Mucosa of descending colon (tissue), 3 donors: ENCODE measurements at regions not wholly inside any gene's neighbourhood (a gene's known extent, or its start where the extent isn't known, plus 50 kb on each side); places are given as distances from the start of the nearest gene placed in this dataset.
"Not testable (repeated sequence)": the region's sequence is repeated elsewhere in the genome, so short reads cannot be mapped to it uniquely, and the experiment has no call there.

Experiments
- ATAC-seq: fragments of 200-7000 bp; cut with Tn5 transposase; one replicate; pipeline ENCODE4 v1.9.1; 2020; ENCODE audit warnings: mild to moderate bottlenecking, moderate library complexity
- DNase-seq, 3 donors: peaks; one replicate each; pipeline ENCODE4 v3.0.0-alpha.2; 2020
- H3K36me3 ChIP-seq: fragments of 200-600 bp; one replicate; pipeline ENCODE4 v1.8.0; 2021; ENCODE audit warnings: low read depth, mild to moderate bottlenecking
- H3K4me1 ChIP-seq: fragments of 200-600 bp; one replicate; pipeline ENCODE4 v1.8.0; 2021; ENCODE audit warnings: low read depth, mild to moderate bottlenecking
- H3K4me3 ChIP-seq: fragments of 200-600 bp; one replicate; pipeline ENCODE4 v1.8.0; 2021; ENCODE audit warnings: mild to moderate bottlenecking
- H3K9me3 ChIP-seq: fragments of 200-600 bp; one replicate; pipeline ENCODE4 v1.8.0; 2021; ENCODE audit warnings: mild to moderate bottlenecking
- intact Hi-C, 2 donors: fragments of 100-400 bp; cut with DNase I in 1 of 2; cut with micrococcal nuclease in 1 of 2; formaldehyde crosslinking; loops; one replicate each; pipeline versions ENCODE4 v1.11.0 to v1.11.1; 2022; cut with DNase I, micrococcal nuclease
- TF ChIP-seq, protein P1 (sequence below): fragments of 200-600 bp; IDR thresholded peaks from one replicate; pipeline ENCODE4 v1.8.0; 2022; ENCODE audit warnings: antibody characterized with exemption, mild to moderate bottlenecking
- donor health status: DM: no; HTN: no; CAD: no; lungs with moderate emphysema.
- donor health status: DM: no; HTN: no; CAD: no.
- donor health status: DM: no; HTN: yes; CAD: no.

- peaks cover 2% of the 10 kb centered on the region for H3K9me3 ChIP-seq
- ATAC-seq (peak; percentile 49), DNase-seq (peak in 1 of 3 donors; percentile 24)
- peaks cover 3% of the 10 kb centered on the region for H3K4me1 ChIP-seq
- TF ChIP-seq, protein P1, sequence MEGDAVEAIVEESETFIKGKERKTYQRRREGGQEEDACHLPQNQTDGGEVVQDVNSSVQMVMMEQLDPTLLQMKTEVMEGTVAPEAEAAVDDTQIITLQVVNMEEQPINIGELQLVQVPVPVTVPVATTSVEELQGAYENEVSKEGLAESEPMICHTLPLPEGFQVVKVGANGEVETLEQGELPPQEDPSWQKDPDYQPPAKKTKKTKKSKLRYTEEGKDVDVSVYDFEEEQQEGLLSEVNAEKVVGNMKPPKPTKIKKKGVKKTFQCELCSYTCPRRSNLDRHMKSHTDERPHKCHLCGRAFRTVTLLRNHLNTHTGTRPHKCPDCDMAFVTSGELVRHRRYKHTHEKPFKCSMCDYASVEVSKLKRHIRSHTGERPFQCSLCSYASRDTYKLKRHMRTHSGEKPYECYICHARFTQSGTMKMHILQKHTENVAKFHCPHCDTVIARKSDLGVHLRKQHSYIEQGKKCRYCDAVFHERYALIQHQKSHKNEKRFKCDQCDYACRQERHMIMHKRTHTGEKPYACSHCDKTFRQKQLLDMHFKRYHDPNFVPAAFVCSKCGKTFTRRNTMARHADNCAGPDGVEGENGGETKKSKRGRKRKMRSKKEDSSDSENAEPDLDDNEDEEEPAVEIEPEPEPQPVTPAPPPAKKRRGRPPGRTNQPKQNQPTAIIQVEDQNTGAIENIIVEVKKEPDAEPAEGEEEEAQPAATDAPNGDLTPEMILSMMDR = no peak
- H3K4me3 ChIP-seq = no peak overlapping the region
- intact Hi-C loops = no loop called here
- no peaks in the 10 kb centered on the region for H3K36me3 ChIP-seq
These were observed 297.5 kb upstream of the TNC start for GRCh38 chr9:115415450-115415849.

GRCh38 chr9:115416299-115416698, 298.3 kb upstream of the TNC start:
- Histone ChIP-seq H3K36me3 (no peaks in the 10 kb centered on the region), H3K9me3 (peaks cover 2% of the 10 kb centered on the region), H3K4me1 (peaks cover 3% of the 10 kb centered on the region), H3K4me3 (no peak overlapping the region)
- ATAC-seq (peak; percentile 47), DNase-seq (peak in 2 of 3 donors; percentile 5 to 19)
- TF ChIP-seq, protein P1 = no peak
- intact Hi-C loops = no loop called here

- H3K9me3 ChIP-seq, ATAC-seq, H3K36me3 ChIP-seq, H3K4me1 ChIP-seq, H3K4me3 ChIP-seq, DNase-seq, intact Hi-C loops: not testable (repeated sequence)
These were observed 300.2 kb upstream of the TNC start for GRCh38 chr9:115418181-115418580.

GRCh38 chr9:115422932-115423440, 305.0 kb upstream of the TNC start:
- Histone ChIP-seq H3K4me3 (no peak overlapping the region), H3K9me3 (peaks cover 13% of the 10 kb centered on the region), H3K4me1 (peaks cover 4% of the 10 kb centered on the region), H3K36me3 (no peaks in the 10 kb centered on the region)
- intact Hi-C loops = no loop called here
- no peak for ATAC-seq
- TF ChIP-seq, protein P1 = no peak
- no peak for DNase-seq

- no peak overlapping the region for H3K4me3 ChIP-seq
- H3K9me3 ChIP-seq = peaks cover 13% of the 10 kb centered on the region
- intact Hi-C loops = no loop called here
- no peak for ATAC-seq
- H3K36me3 ChIP-seq = no peaks in the 10 kb centered on the region
- DNase-seq = no peak
- TF ChIP-seq, protein P1 = no peak
- H3K4me1 ChIP-seq = peaks cover 4% of the 10 kb centered on the region
These were observed 305.7 kb upstream of the TNC start for GRCh38 chr9:115423646-115424045.

GRCh38 chr9:115425601-115426000, 307.6 kb upstream of the TNC start:
- TF ChIP-seq, protein P1 = no peak

More at GRCh38 chr9:115425601-115426000, 307.6 kb upstream of the TNC start:
- intact Hi-C loops = no loop called here
- Histone ChIP-seq H3K36me3 (no peaks in the 10 kb centered on the region), H3K9me3 (peaks cover 11% of the 10 kb centered on the region), H3K4me3 (no peak overlapping the region), H3K4me1 (peaks cover 4% of the 10 kb centered on the region)
- ATAC-seq (peak; percentile 26), DNase-seq (peak in 1 of 3 donors; percentile 37)
